Lower lobe of right lung (tissue), 2 donors: ENCODE measurements at regions not wholly inside any gene's neighbourhood (a gene's known extent, or its start where the extent isn't known, plus 50 kb on each side); places are given as distances from the start of the nearest gene placed in this dataset.

Experiments used
- ATAC-seq, 2 donors: fragments of 200-7000 bp; cut with Tn5 transposase; one replicate each; pipeline ENCODE4 v1.9.1; 2020 to 2022; ENCODE audit warnings: mild to moderate bottlenecking in 2 of 2, moderate library complexity in 2 of 2
- DNase-seq: peaks from one replicate; pipeline ENCODE4 v3.0.0-alpha.2; 2020
- H3K27ac ChIP-seq: fragments of 200-600 bp; one replicate; pipeline ENCODE4 v1.8.0; 2022
- H3K27me3 ChIP-seq: fragments of 200-600 bp; one replicate; pipeline ENCODE4 v1.8.0; 2022; ENCODE audit warnings: low read depth
- H3K36me3 ChIP-seq: fragments of 200-600 bp; one replicate; pipeline ENCODE4 v1.8.0; 2022; ENCODE audit warnings: mild to moderate bottlenecking
- H3K4me1 ChIP-seq: fragments of 200-600 bp; one replicate; pipeline ENCODE4 v1.8.0; 2022
- H3K4me3 ChIP-seq: fragments of 200-600 bp; one replicate; pipeline ENCODE4 v1.8.0; 2022; ENCODE audit warnings: mild to moderate bottlenecking
- H3K9me3 ChIP-seq: fragments of 200-600 bp; one replicate; pipeline ENCODE4 v1.8.0; 2022
- intact Hi-C: fragments of 100-400 bp; cut with DNase I; formaldehyde crosslinking; loops from one replicate; pipeline ENCODE4 v1.11.0; 2022
- TF ChIP-seq, protein P1 (sequence below): fragments of 200-600 bp; IDR thresholded peaks from one replicate; pipeline ENCODE4 v1.8.0; 2022; ENCODE audit warnings: antibody characterized with exemption, mild to moderate bottlenecking
- donor health status: DM: no; HTN: yes; CAD: no; lungs with severe emphysema.

DNA sequence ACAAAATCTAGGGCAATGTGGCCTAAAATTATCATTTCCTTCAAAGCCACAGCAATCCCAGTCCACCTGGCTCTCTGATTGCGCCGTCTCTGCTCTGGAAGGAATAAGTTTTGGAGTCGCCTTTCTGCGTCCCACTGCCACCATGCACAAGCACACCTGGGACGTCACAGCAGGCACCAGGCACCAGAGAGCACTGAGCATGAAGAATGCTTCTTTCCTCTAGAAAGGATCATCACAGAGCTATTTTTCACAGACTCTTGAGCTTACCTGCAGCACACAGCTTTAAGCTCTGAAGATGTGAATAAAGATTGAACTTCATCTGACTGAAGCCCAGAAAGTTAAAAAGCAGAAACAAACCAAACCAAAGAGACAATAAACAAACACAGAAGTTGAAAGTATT is 170.0 kb upstream of the PPARGC1A start:
- Histone ChIP-seq H3K36me3 (no peaks in the 10 kb centered on the region), H3K4me1 (no peaks in the 10 kb centered on the region), H3K4me3 (no peak overlapping the region), H3K27ac (no peak overlapping the region), H3K9me3 (no peaks in the 10 kb centered on the region), H3K27me3 (no peaks in the 10 kb centered on the region)
- ATAC-seq (no peak), DNase-seq (no peak)
- intact Hi-C loops = no loop called here
- TF ChIP-seq, protein P1, sequence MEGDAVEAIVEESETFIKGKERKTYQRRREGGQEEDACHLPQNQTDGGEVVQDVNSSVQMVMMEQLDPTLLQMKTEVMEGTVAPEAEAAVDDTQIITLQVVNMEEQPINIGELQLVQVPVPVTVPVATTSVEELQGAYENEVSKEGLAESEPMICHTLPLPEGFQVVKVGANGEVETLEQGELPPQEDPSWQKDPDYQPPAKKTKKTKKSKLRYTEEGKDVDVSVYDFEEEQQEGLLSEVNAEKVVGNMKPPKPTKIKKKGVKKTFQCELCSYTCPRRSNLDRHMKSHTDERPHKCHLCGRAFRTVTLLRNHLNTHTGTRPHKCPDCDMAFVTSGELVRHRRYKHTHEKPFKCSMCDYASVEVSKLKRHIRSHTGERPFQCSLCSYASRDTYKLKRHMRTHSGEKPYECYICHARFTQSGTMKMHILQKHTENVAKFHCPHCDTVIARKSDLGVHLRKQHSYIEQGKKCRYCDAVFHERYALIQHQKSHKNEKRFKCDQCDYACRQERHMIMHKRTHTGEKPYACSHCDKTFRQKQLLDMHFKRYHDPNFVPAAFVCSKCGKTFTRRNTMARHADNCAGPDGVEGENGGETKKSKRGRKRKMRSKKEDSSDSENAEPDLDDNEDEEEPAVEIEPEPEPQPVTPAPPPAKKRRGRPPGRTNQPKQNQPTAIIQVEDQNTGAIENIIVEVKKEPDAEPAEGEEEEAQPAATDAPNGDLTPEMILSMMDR = no peak

DNA sequence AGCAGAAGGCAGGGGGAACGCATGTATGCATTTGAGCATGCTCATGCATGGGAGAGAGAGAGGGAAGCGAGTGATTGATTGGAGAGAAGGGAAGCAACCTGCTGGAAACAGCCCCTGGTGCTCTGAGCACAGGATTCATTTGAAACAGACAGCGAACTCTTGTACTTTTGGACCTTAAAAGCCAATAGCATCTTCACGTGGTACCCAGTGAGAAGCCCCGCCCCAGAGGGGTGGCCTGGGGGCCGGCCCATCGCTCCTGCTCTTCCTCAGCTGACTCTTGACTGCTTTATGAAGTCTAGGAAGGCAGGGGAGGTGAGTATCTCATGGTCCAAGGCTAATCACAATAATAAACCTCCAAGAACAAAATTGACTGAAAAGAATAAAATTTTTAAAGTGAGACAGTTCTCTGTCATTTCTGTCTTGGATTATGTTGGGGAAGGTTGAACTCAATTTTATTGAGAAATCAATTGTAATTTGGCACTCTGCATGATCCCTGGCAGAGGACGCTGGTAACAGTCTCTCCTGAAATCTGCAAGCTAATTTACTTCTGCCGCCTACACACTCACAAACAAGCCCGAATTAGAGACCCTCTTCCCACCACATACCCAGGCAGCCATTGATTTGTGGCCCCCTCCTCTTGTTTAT is 168.2 kb upstream of the PPARGC1A start:
- no peaks in the 10 kb centered on the region for H3K27me3 ChIP-seq
- no peak overlapping the region for H3K4me3 ChIP-seq
- no peak overlapping the region for H3K27ac ChIP-seq
- no peaks in the 10 kb centered on the region for H3K36me3 ChIP-seq
- no peaks in the 10 kb centered on the region for H3K4me1 ChIP-seq
- TF ChIP-seq, protein P1 = no peak
- intact Hi-C loops = no loop called here
- DNase-seq (no peak), ATAC-seq (no peak)
- no peaks in the 10 kb centered on the region for H3K9me3 ChIP-seq

DNA sequence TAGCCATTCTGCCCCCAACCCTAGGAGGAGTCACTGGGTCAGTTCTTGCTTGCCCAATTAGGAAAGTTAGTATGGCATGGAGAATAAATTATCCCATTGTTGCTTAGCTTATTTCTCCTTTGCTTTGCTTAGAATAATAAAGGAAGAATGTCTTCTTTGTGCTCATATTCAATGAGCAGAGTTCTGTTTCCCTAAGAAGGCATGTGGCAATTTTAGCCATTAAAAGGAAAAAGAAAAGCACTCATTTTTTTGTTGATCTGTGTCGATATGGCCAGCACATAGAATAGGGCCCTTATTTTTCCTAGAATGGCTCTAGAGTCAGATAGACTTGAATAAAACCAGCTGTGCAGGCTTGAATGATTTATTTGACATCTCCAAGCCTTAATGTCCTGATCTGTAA is 166.4 kb upstream of the PPARGC1A start:
- H3K4me3 ChIP-seq = no peak overlapping the region
- TF ChIP-seq, protein P1 = no peak
- intact Hi-C loops = no loop called here
- no peaks in the 10 kb centered on the region for H3K4me1 ChIP-seq
- H3K27me3 ChIP-seq = no peaks in the 10 kb centered on the region
- no peaks in the 10 kb centered on the region for H3K36me3 ChIP-seq
- ATAC-seq (no peak), DNase-seq (no peak)
- no peaks in the 10 kb centered on the region for H3K9me3 ChIP-seq
- H3K27ac ChIP-seq = no peak overlapping the region

DNA sequence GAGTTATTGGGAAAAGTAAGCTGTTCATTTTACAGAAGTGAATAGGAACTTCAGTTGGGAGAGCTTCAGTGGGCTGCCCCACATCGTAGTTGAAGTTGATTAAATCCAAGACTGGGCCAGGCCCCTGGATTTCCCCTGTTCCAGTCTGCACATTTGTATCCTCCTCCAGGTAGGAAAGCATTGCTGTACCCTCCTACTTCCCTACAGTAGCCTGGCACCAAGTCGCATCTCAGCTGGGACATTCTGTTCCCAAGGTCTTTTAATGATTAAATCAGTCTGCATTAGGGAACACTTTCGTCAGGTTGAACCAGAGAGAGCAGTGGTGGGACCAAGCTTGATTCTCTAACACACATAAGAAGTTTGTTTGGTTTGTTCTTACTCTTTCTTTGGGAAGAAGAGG is 165.8 kb upstream of the PPARGC1A start:
- Histone ChIP-seq H3K27ac (no peak overlapping the region), H3K36me3 (no peaks in the 10 kb centered on the region), H3K27me3 (no peaks in the 10 kb centered on the region), H3K4me1 (no peaks in the 10 kb centered on the region), H3K9me3 (no peaks in the 10 kb centered on the region), H3K4me3 (no peak overlapping the region)
- no peak for DNase-seq
- intact Hi-C loops = no loop called here
- no peak for ATAC-seq
- TF ChIP-seq, protein P1 = no peak

DNA sequence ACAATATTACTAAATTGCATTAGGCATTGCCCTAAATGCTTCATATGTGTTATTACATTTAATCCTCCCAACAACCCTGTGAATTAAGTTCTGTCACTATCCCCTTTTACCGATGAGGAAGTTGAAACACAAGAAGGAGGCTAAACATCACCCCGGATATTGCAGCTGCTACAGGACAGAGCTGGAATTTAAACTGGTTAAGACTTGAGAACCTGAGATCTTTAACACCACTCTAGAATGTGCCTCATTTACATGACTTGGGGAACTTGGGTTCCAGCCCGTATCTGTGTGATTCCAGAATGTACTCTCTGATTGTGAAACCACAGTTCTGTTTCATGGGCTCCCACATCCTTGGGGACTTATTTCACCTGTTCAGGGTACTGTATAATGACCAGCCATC is 165.1 kb upstream of the PPARGC1A start:
- Histone ChIP-seq H3K4me3 (no peak overlapping the region), H3K27ac (no peak overlapping the region), H3K4me1 (no peaks in the 10 kb centered on the region), H3K36me3 (no peaks in the 10 kb centered on the region), H3K9me3 (no peaks in the 10 kb centered on the region), H3K27me3 (no peaks in the 10 kb centered on the region)
- ATAC-seq (no peak), DNase-seq (no peak)
- intact Hi-C loops = no loop called here
- TF ChIP-seq, protein P1 = no peak
